MG63 (cell line): ENCODE measurements at regions not wholly inside any gene's neighbourhood (a gene's known extent, or its start where the extent isn't known, plus 50 kb on each side); places are given as distances from the start of the nearest gene placed in this dataset.

Experiments used
- DNase-seq: peaks from one replicate; pipeline ENCODE4 v3.0.0-alpha.2; 2020
- H3K27me3 ChIP-seq: fragments of 250-450 bp; sonication (Bioruptor Pico); 2 replicates; pipeline ENCODE4 v1.5.1; 2020; ENCODE audit warnings: mild to moderate bottlenecking, moderate library complexity
- H3K36me3 ChIP-seq: fragments of 250-450 bp; sonication (Bioruptor Pico); 2 replicates; pipeline ENCODE4 v1.5.1; 2020; ENCODE audit warnings: mild to moderate bottlenecking, moderate library complexity
- H3K4me3 ChIP-seq: fragments of 250-450 bp; sonication (Bioruptor Pico); 2 replicates; pipeline ENCODE4 v1.5.1; 2020; ENCODE audit warnings: mild to moderate bottlenecking, moderate library complexity
- H3K9me3 ChIP-seq: fragments of 250-450 bp; sonication (Bioruptor Pico); 2 replicates; pipeline ENCODE4 v1.5.1; 2020; ENCODE audit warnings: mild to moderate bottlenecking, moderate library complexity

- H3K36me3 ChIP-seq = no peaks in the 10 kb centered on the region
- H3K9me3 ChIP-seq = no peaks in the 10 kb centered on the region
- H3K4me3 ChIP-seq = no peak overlapping the region
- no peaks in the 10 kb centered on the region for H3K27me3 ChIP-seq
- no peak for DNase-seq
Observed at GRCh38 chr7:50865450-50865849, 82.8 kb upstream of the GRB10 start.

- no peak for DNase-seq
- Histone ChIP-seq H3K9me3 (no peaks in the 10 kb centered on the region), H3K36me3 (no peaks in the 10 kb centered on the region), H3K4me3 (no peak overlapping the region), H3K27me3 (no peaks in the 10 kb centered on the region)
Observed at GRCh38 chr7:50864694-50865093, 82.0 kb upstream of the GRB10 start.

GRCh38 chr7:50863053-50863452 is 80.4 kb upstream of the GRB10 start:
- H3K9me3 ChIP-seq = no peaks in the 10 kb centered on the region
- H3K36me3 ChIP-seq = no peaks in the 10 kb centered on the region
- DNase-seq = no peak
- H3K27me3 ChIP-seq = no peaks in the 10 kb centered on the region
- no peak overlapping the region for H3K4me3 ChIP-seq

- H3K27me3 ChIP-seq = no peaks in the 10 kb centered on the region
- DNase-seq = no peak
- no peak overlapping the region for H3K4me3 ChIP-seq
- H3K9me3 ChIP-seq = no peaks in the 10 kb centered on the region
- H3K36me3 ChIP-seq = no peaks in the 10 kb centered on the region
Observed at GRCh38 chr7:50862302-50862701, 79.6 kb upstream of the GRB10 start.

GRCh38 chr7:50860598-50860997 is 77.9 kb upstream of the GRB10 start:
- H3K9me3 ChIP-seq = no peaks in the 10 kb centered on the region
- DNase-seq = no peak
- no peak overlapping the region for H3K4me3 ChIP-seq
- H3K27me3 ChIP-seq = no peaks in the 10 kb centered on the region
- H3K36me3 ChIP-seq = no peaks in the 10 kb centered on the region

GRCh38 chr7:50860174-50860573 is 77.5 kb upstream of the GRB10 start:
- H3K4me3 ChIP-seq = no peak overlapping the region
- H3K36me3 ChIP-seq = no peaks in the 10 kb centered on the region
- DNase-seq = no peak
- no peaks in the 10 kb centered on the region for H3K27me3 ChIP-seq
- H3K9me3 ChIP-seq = no peaks in the 10 kb centered on the region

GRCh38 chr7:50858528-50859245 is 76.0 kb upstream of the GRB10 start:
- no peak for DNase-seq
- Histone ChIP-seq H3K27me3 (no peaks in the 10 kb centered on the region), H3K9me3 (no peaks in the 10 kb centered on the region), H3K36me3 (no peaks in the 10 kb centered on the region), H3K4me3 (no peak overlapping the region)

GRCh38 chr7:50857804-50858489 is 75.3 kb upstream of the GRB10 start:
- Histone ChIP-seq H3K4me3 (no peak overlapping the region), H3K36me3 (no peaks in the 10 kb centered on the region), H3K9me3 (no peaks in the 10 kb centered on the region), H3K27me3 (no peaks in the 10 kb centered on the region)
- DNase-seq = no peak

- Histone ChIP-seq H3K36me3 (no peaks in the 10 kb centered on the region), H3K27me3 (no peaks in the 10 kb centered on the region), H3K4me3 (no peak overlapping the region), H3K9me3 (no peaks in the 10 kb centered on the region)
- DNase-seq = no peak
Observed at GRCh38 chr7:50856806-50857205, 74.1 kb upstream of the GRB10 start.

- Histone ChIP-seq H3K36me3 (no peaks in the 10 kb centered on the region), H3K9me3 (no peaks in the 10 kb centered on the region), H3K4me3 (no peak overlapping the region), H3K27me3 (no peaks in the 10 kb centered on the region)
- DNase-seq = no peak
Observed at GRCh38 chr7:50856231-50856630, 73.5 kb upstream of the GRB10 start.

GRCh38 chr7:50855526-50855925 is 72.8 kb upstream of the GRB10 start:
- no peaks in the 10 kb centered on the region for H3K36me3 ChIP-seq
- no peaks in the 10 kb centered on the region for H3K27me3 ChIP-seq
- DNase-seq = no peak
- H3K9me3 ChIP-seq = no peaks in the 10 kb centered on the region
- no peak overlapping the region for H3K4me3 ChIP-seq

- no peaks in the 10 kb centered on the region for H3K27me3 ChIP-seq
- H3K4me3 ChIP-seq = no peak overlapping the region
- no peak for DNase-seq
- no peaks in the 10 kb centered on the region for H3K36me3 ChIP-seq
- no peaks in the 10 kb centered on the region for H3K9me3 ChIP-seq
Observed at GRCh38 chr7:50854831-50855230, 72.1 kb upstream of the GRB10 start.

GRCh38 chr7:50854247-50854646 is 71.6 kb upstream of the GRB10 start:
- Histone ChIP-seq H3K36me3 (no peaks in the 10 kb centered on the region), H3K4me3 (no peak overlapping the region)

GRCh38 chr7:50853311-50853710 is 70.6 kb upstream of the GRB10 start:
- no peaks in the 10 kb centered on the region for H3K9me3 ChIP-seq
- H3K4me3 ChIP-seq = no peak overlapping the region
- no peak for DNase-seq
- H3K36me3 ChIP-seq = no peaks in the 10 kb centered on the region
- no peaks in the 10 kb centered on the region for H3K27me3 ChIP-seq

More at GRCh38 chr7:50854247-50854646, 71.6 kb upstream of the GRB10 start:
- no peaks in the 10 kb centered on the region for H3K9me3 ChIP-seq
- DNase-seq = no peak
- H3K27me3 ChIP-seq = no peaks in the 10 kb centered on the region

- H3K27me3 ChIP-seq = no peaks in the 10 kb centered on the region
- H3K9me3 ChIP-seq = no peaks in the 10 kb centered on the region
- DNase-seq = peak; percentile 7
- H3K36me3 ChIP-seq = no peaks in the 10 kb centered on the region
- H3K4me3 ChIP-seq = no peak overlapping the region
Observed at GRCh38 chr7:50852901-50853300, 70.2 kb upstream of the GRB10 start.

- H3K36me3 ChIP-seq = no peaks in the 10 kb centered on the region
- H3K9me3 ChIP-seq = no peaks in the 10 kb centered on the region
- no peak overlapping the region for H3K4me3 ChIP-seq
- no peak for DNase-seq
- H3K27me3 ChIP-seq = no peaks in the 10 kb centered on the region
Observed at GRCh38 chr7:50851891-50852290, 69.2 kb upstream of the GRB10 start.

- peak; percentile 66 for DNase-seq
- Histone ChIP-seq H3K9me3 (no peaks in the 10 kb centered on the region), H3K4me3 (no peak overlapping the region), H3K36me3 (no peaks in the 10 kb centered on the region), H3K27me3 (no peaks in the 10 kb centered on the region)
Observed at GRCh38 chr7:50851451-50851850, 68.8 kb upstream of the GRB10 start.

- Histone ChIP-seq H3K27me3 (no peaks in the 10 kb centered on the region), H3K36me3 (no peaks in the 10 kb centered on the region), H3K4me3 (no peak overlapping the region), H3K9me3 (no peaks in the 10 kb centered on the region)
- no peak for DNase-seq
Observed at GRCh38 chr7:50849991-50850390, 67.3 kb upstream of the GRB10 start.
